GM23338 (cell line): ENCODE measurements at regions not wholly inside any gene's neighbourhood (a gene's known extent, or its start where the extent isn't known, plus 50 kb on each side); places are given as distances from the start of the nearest gene placed in this dataset.

Experiments used
- ATAC-seq: fragments of 200-7000 bp; cut with Tn5 transposase; 3 replicates; pipeline ENCODE4 v1.9.1; 2020
- DNase-seq: peaks from one replicate; pipeline ENCODE4 v3.0.0-alpha.2; 2015; ENCODE audit warnings: low spot score
- H2AFZ ChIP-seq: fragments of 200-600 bp; sonication (generic); 2 replicates; pipeline ENCODE4 v1.8.0; 2016; ENCODE audit warnings: antibody characterized with exemption, mild to moderate bottlenecking, moderate library complexity
- H3F3A ChIP-seq: fragments of 200-600 bp; sonication (generic); replicated peaks from 2 replicates; pipeline ENCODE4 v1.8.0; 2017; ENCODE audit warnings: antibody characterized with exemption, mixed run types, low read depth
- H3K27ac ChIP-seq: fragments of 200-600 bp; sonication (generic); 2 replicates; pipeline ENCODE4 v1.6.1; 2016; ENCODE audit warnings: low read depth
- H3K27me3 ChIP-seq: fragments of 200-600 bp; sonication (generic); 2 replicates; pipeline ENCODE4 v1.8.0; 2016; ENCODE audit warnings: mild to moderate bottlenecking, mixed run types, moderate library complexity; ENCODE audit not compliant: insufficient read depth
- H3K36me3 ChIP-seq: fragments of 200-600 bp; sonication (generic); 2 replicates; pipeline ENCODE4 v1.8.0; 2016; ENCODE audit warnings: mild to moderate bottlenecking; ENCODE audit not compliant: insufficient read depth
- H3K4me1 ChIP-seq: fragments of 200-600 bp; sonication (generic); 2 replicates; pipeline ENCODE4 v1.8.0; 2016; ENCODE audit warnings: mild to moderate bottlenecking, moderate library complexity; ENCODE audit not compliant: insufficient read depth
- H3K4me2 ChIP-seq: fragments of 200-600 bp; sonication (generic); 2 replicates; pipeline ENCODE4 v1.7.1; 2017; ENCODE audit warnings: mixed run types
- H3K4me3 ChIP-seq: fragments of 200-600 bp; sonication (generic); 2 replicates; pipeline ENCODE4 v1.6.1; 2016; ENCODE audit warnings: mixed run types
- H3K79me2 ChIP-seq: fragments of 200-600 bp; sonication (generic); replicated peaks from 2 replicates; pipeline ENCODE4 v1.8.0; 2017; ENCODE audit warnings: mild to moderate bottlenecking; ENCODE audit not compliant: insufficient read depth
- H3K9me2 ChIP-seq: fragments of 200-600 bp; sonication (generic); 2 replicates; pipeline ENCODE4 v1.8.0; 2017; ENCODE audit not compliant: insufficient read depth
- H4K20me1 ChIP-seq: fragments of 200-600 bp; sonication (generic); replicated peaks from 2 replicates; pipeline ENCODE4 v1.8.0; 2017; ENCODE audit warnings: mild to moderate bottlenecking; ENCODE audit not compliant: insufficient read depth
- H3K27ac Mint-ChIP-seq: 2 replicates; pipeline ENCODE4 v1.8.0; 2020; ENCODE audit warnings: inconsistent platforms, mild to moderate bottlenecking, moderate library complexity, mixed read lengths
- H3K27me3 Mint-ChIP-seq: 3 replicates; pipeline ENCODE4 v1.8.0; 2022; ENCODE audit warnings: low read depth, mild to moderate bottlenecking, moderate library complexity, mixed read lengths, inconsistent platforms; ENCODE audit not compliant: insufficient read depth, poor library complexity
- H3K36me3 Mint-ChIP-seq: 3 replicates; pipeline ENCODE4 v1.8.0; 2021; ENCODE audit warnings: low read depth, mild to moderate bottlenecking, inconsistent platforms, moderate library complexity, mixed read lengths
- H3K4me1 Mint-ChIP-seq: 3 replicates; pipeline ENCODE4 v1.8.0; 2020; ENCODE audit warnings: mild to moderate bottlenecking, inconsistent platforms, mixed read lengths
- H3K4me3 Mint-ChIP-seq: 3 replicates; pipeline ENCODE4 v1.8.0; 2021; ENCODE audit warnings: moderate library complexity, mild to moderate bottlenecking, inconsistent platforms, mixed read lengths
- H3K9me3 Mint-ChIP-seq: 3 replicates; pipeline ENCODE4 v1.8.0; 2020; ENCODE audit warnings: moderate library complexity, mild to moderate bottlenecking, inconsistent platforms, mixed read lengths
- CTCF ChIP-seq, 2 experiments: fragments of 200-600 bp in 1 of 2; sonication (generic) in 1 of 2; conservative IDR thresholded peaks; 2 replicates each; pipeline versions ENCODE4 v1.5.1 to v1.6.1; 2016 to 2017; ENCODE audit warnings: antibody characterized with exemption in 2 of 2, low read depth in 2 of 2, mild to moderate bottlenecking in 2 of 2, moderate library complexity in 1 of 2
- EZH2 ChIP-seq: fragments of 200-600 bp; sonication (generic); IDR thresholded peaks from one replicate; pipeline ENCODE4 v1.8.0; 2017; ENCODE audit warnings: antibody characterized with exemption, mild to moderate bottlenecking, low read depth; ENCODE audit not compliant: unreplicated experiment
- EZH2phosphoT487 ChIP-seq: fragments of 200-600 bp; sonication (generic); IDR thresholded peaks from one replicate; pipeline ENCODE4 v1.8.1; 2018; ENCODE audit warnings: antibody characterized with exemption; ENCODE audit not compliant: unreplicated experiment
- NANOG ChIP-seq: IDR thresholded peaks from 2 replicates; pipeline ENCODE4 v1.6.1; 2016; ENCODE audit warnings: antibody characterized with exemption, borderline replicate concordance
- REST ChIP-seq: IDR thresholded peaks from one replicate; pipeline ENCODE4 v1.6.1; 2018; ENCODE audit warnings: antibody characterized with exemption; ENCODE audit not compliant: unreplicated experiment
- STAT1 ChIP-seq: IDR thresholded peaks from one replicate; pipeline ENCODE4 v1.6.1; 2016; ENCODE audit warnings: antibody characterized with exemption; ENCODE audit not compliant: unreplicated experiment

GRCh38 chr4:133081246-133081645, 67.8 kb upstream of the PCDH10 start (continued):
- no peak for TF ChIP-seq REST

GRCh38 chr4:133084421-133084820, 64.7 kb upstream of the PCDH10 start:
- H3K36me3 ChIP-seq, result no peaks in the 10 kb centered on the region
- Mint-ChIP-seq H3K4me3 (no peak overlapping the region), H3K27ac (no peak overlapping the region), H3K27me3 (no peaks in the 10 kb centered on the region), H3K36me3 (no peaks in the 10 kb centered on the region), H3K9me3 (no peaks in the 10 kb centered on the region), H3K4me1 (no peaks in the 10 kb centered on the region)
- H3K4me2 ChIP-seq, result no peak overlapping the region
- TF ChIP-seq STAT1 (no peak), CTCF (conservative IDR thresholded peaks at IDR 0.05; ENCODE audit: low read depth in 2 of 2) (no peak)
- DNase-seq (no peak), ATAC-seq (no peak)
- H3K4me1 ChIP-seq, result no peaks in the 10 kb centered on the region
- H3K79me2 ChIP-seq, result no peaks in the 10 kb centered on the region
- H4K20me1 ChIP-seq, result no peaks in the 10 kb centered on the region
- no peak overlapping the region for H3K4me3 ChIP-seq
- no peaks in the 10 kb centered on the region for H3K27me3 ChIP-seq
- H3K27ac ChIP-seq, result no peak overlapping the region
- no peak overlapping the region for H2AFZ ChIP-seq
- no peaks in the 10 kb centered on the region for H3F3A ChIP-seq
- 0 out of 2 replicates have a peak, but pooled peaks cover 2% of the 10 kb centered on the region for H3K9me2 ChIP-seq

- peaks cover 6% of the 10 kb centered on the region for H3K4me1 ChIP-seq
- no peak overlapping the region for H2AFZ ChIP-seq
- TF ChIP-seq EZH2 (no peak), EZH2phosphoT487 (no peak), CTCF (conservative IDR thresholded peaks at IDR 0.05; ENCODE audit: low read depth in 2 of 2) (no peak), NANOG (no peak), REST (no peak)
- no peak overlapping the region for H3K4me3 Mint-ChIP-seq
- H3K27me3 ChIP-seq, result no peaks in the 10 kb centered on the region
- no peak overlapping the region for H3K4me3 ChIP-seq
- H3K27me3 Mint-ChIP-seq, result no peaks in the 10 kb centered on the region
- no peak overlapping the region for H3K4me2 ChIP-seq
- no peak overlapping the region for H3K27ac ChIP-seq
- H3K36me3 ChIP-seq, result no peaks in the 10 kb centered on the region
- no peaks in the 10 kb centered on the region for H4K20me1 ChIP-seq
- H3K79me2 ChIP-seq, result no peaks in the 10 kb centered on the region
- H3K9me2 ChIP-seq, result peaks cover 4% of the 10 kb centered on the region; the same call in 1 of the 2 replicates
- H3K36me3 Mint-ChIP-seq, result peaks cover 12% of the 10 kb centered on the region
- peak overlapping the region; percentile 60; the same call in 1 of the 2 replicates for H3K27ac Mint-ChIP-seq
- 0 out of 3 replicates have a peak, but pooled peaks cover 4% of the 10 kb centered on the region for H3K9me3 Mint-ChIP-seq
- ATAC-seq (no peak), DNase-seq (no peak)
- H3F3A ChIP-seq, result no peaks in the 10 kb centered on the region
- peaks cover 15% of the 10 kb centered on the region for H3K4me1 Mint-ChIP-seq
Measured at GRCh38 chr4:133095591-133095990, 53.5 kb upstream of the PCDH10 start.
